GM12878 (cell line): ENCODE measurements at regions not wholly inside any gene's neighbourhood (a gene's known extent, or its start where the extent isn't known, plus 50 kb on each side); places are given as distances from the start of the nearest gene placed in this dataset.
A peak's percentile ranks its signal among the peaks of the same experiment; 100 is the strongest.

ENCODE experiments used
- ATAC-seq: fragments of 200-7000 bp; cut with Tn5 transposase; 3 replicates; pipeline ENCODE4 v1.9.1; 2020; ENCODE audit warnings: mild to moderate bottlenecking, moderate library complexity
- BruUV-seq: library from RNA; stranded (reverse); fragments of 400-500 nt; replicated peaks from 2 replicates; lab custom pipeline; 2021; lab: Mats Ljungman, UMichigan
- CTCF ChIA-PET: fragments of 300-600 bp; sonication (Branson Sonifier 250); formaldehyde crosslinking; extraction: SDS; loops from one replicate; lab custom pipeline; 2021; ENCODE audit warnings: inconsistent platforms; lab: Yijun Ruan, JAX
- POLR2A ChIA-PET: fragments of 350-600 bp; formaldehyde crosslinking; extraction: SDS; loops from one replicate; lab custom pipeline; 2021; ENCODE audit warnings: inconsistent platforms; lab: Charles Lee
- RAD21 ChIA-PET: fragments of 300-600 bp; sonication (Branson Sonifier 250); formaldehyde crosslinking; loops from one replicate; lab custom pipeline; 2023; ENCODE audit warnings: antibody characterized with exemption; ENCODE audit not compliant: unreplicated experiment; lab: Charles Lee
- SMC1A ChIA-PET: fragments of 300-600 bp; sonication (Branson Sonifier 250); formaldehyde crosslinking; loops from one replicate; lab custom pipeline; 2023; ENCODE audit not compliant: unreplicated experiment, uncharacterized antibody; lab: Charles Lee
- DNase-seq: peaks from one replicate; pipeline ENCODE4 v3.0.0-alpha.2; 2011; ENCODE audit warnings: low read depth, low spot score
- FAIRE-seq: peaks from 3 replicates; lab custom pipeline; 2011; peaks lifted over from hg19 to GRCh38; lab: Jason Lieb, UNC
- H2AFZ ChIP-seq: 2 replicates; pipeline ENCODE4 v1.6.0; 2011; ENCODE audit warnings: low read depth, low read length, control low read depth; ENCODE audit not compliant: control insufficient read depth
- H3K27ac ChIP-seq: 2 replicates; pipeline ENCODE4 v1.5.1; 2011; ENCODE audit warnings: control low read depth; ENCODE audit not compliant: control insufficient read depth, insufficient read depth
- H3K27me3 ChIP-seq, 2 experiments: replicated peaks in 1 of 2; 2 replicates each; pipeline versions ENCODE4 v1.6.0 to v1.6.1; 2011; ENCODE audit warnings: low read length in 1 of 2; ENCODE audit not compliant: control insufficient read depth in 2 of 2, insufficient read depth in 2 of 2
- H3K36me3 ChIP-seq, 2 experiments: 2 replicates each; pipeline ENCODE4 v1.5.1; 2011; ENCODE audit warnings: low read length in 1 of 2; ENCODE audit not compliant: control insufficient read depth in 2 of 2, insufficient read depth in 2 of 2
- H3K4me1 ChIP-seq: 2 replicates; pipeline ENCODE4 v1.6.1; 2011; ENCODE audit warnings: mild to moderate bottlenecking, low read length, moderate library complexity, mixed read lengths; ENCODE audit not compliant: control insufficient read depth, insufficient read depth
- H3K4me2 ChIP-seq: 2 replicates; pipeline ENCODE4 v1.6.0; 2011; ENCODE audit warnings: control low read depth; ENCODE audit not compliant: control insufficient read depth, insufficient read depth
- H3K4me3 ChIP-seq: fragments of 200-600 bp; sonication (generic); 2 replicates; pipeline ENCODE4 v1.5.1; 2016
- H3K79me2 ChIP-seq: 2 replicates; pipeline ENCODE4 v1.6.0; 2011; ENCODE audit warnings: low read length; ENCODE audit not compliant: control insufficient read depth, insufficient read depth
- H3K9ac ChIP-seq: 2 replicates; pipeline ENCODE4 v1.8.0; 2011; ENCODE audit warnings: low read length, control low read depth, mixed read lengths; ENCODE audit not compliant: control insufficient read depth, insufficient read depth
- H3K9me3 ChIP-seq: replicated peaks from 3 replicates; pipeline ENCODE4 v1.5.1; 2011; ENCODE audit warnings: mild to moderate bottlenecking, low read length; ENCODE audit not compliant: control insufficient read depth, insufficient read depth
- H4K20me1 ChIP-seq: 2 replicates; pipeline ENCODE4 v1.6.0; 2011; ENCODE audit not compliant: control insufficient read depth, insufficient read depth
- BHLHE40 ChIP-seq, 2 experiments: fragments of 450-650 bp in 1 of 2; IDR thresholded peaks; 2 replicates each; pipeline ENCODE4 v1.6.1; 2011 to 2017; ENCODE audit warnings: low read depth in 2 of 2, borderline replicate concordance in 1 of 2, improper control_type of control experiment in 1 of 2, low read length in 1 of 2, mild to moderate bottlenecking in 1 of 2
- ELK1 ChIP-seq: IDR thresholded peaks from 2 replicates; pipeline ENCODE4 v1.6.1; 2012; ENCODE audit warnings: low read depth, low read length, improper control_type of control experiment
- HDGF ChIP-seq: fragments of 450-650 bp; IDR thresholded peaks from 2 replicates; pipeline ENCODE4 v1.6.1; 2016; ENCODE audit warnings: antibody characterized with exemption
- KDM1A ChIP-seq: fragments of 200-600 bp; sonication (generic); IDR thresholded peaks from 2 replicates; pipeline ENCODE4 v1.6.1; 2016; ENCODE audit warnings: borderline replicate concordance
- NKRF ChIP-seq: fragments of 450-650 bp; conservative IDR thresholded peaks from 2 replicates; pipeline ENCODE4 v1.6.1; 2017; ENCODE audit warnings: mild to moderate bottlenecking, moderate library complexity
- NR2C1 ChIP-seq: fragments of 450-650 bp; IDR thresholded peaks from 2 replicates; pipeline ENCODE4 v1.6.1; 2017; ENCODE audit warnings: antibody characterized with exemption, mild to moderate bottlenecking, moderate library complexity
- PAX8 ChIP-seq: fragments of 450-650 bp; IDR thresholded peaks from 2 replicates; pipeline ENCODE4 v1.6.1; 2017; ENCODE audit warnings: mild to moderate bottlenecking, moderate library complexity
- PKNOX1 ChIP-seq: fragments of 450-650 bp; IDR thresholded peaks from 2 replicates; pipeline ENCODE4 v1.6.1; 2016; ENCODE audit warnings: mild to moderate bottlenecking
- RB1 ChIP-seq: fragments of 450-650 bp; formaldehyde crosslinking; IDR thresholded peaks from 2 replicates; pipeline ENCODE4 v1.6.1; 2017; ENCODE audit warnings: mild to moderate bottlenecking, borderline replicate concordance
- SPI1 ChIP-seq: IDR thresholded peaks from 2 replicates; pipeline ENCODE4 v1.6.1; 2011; ENCODE audit warnings: low read depth, mild to moderate bottlenecking, low read length, moderate library complexity, borderline replicate concordance; ENCODE audit not compliant: insufficient read depth
- SUZ12 ChIP-seq: fragments of 200-600 bp; sonication (generic); IDR thresholded peaks from one replicate; pipeline ENCODE4 v1.6.1; 2018; ENCODE audit warnings: antibody characterized with exemption, mild to moderate bottlenecking; ENCODE audit not compliant: unreplicated experiment
- TAF1 ChIP-seq: IDR thresholded peaks from 2 replicates; pipeline ENCODE4 v1.6.1; 2011; ENCODE audit warnings: mild to moderate bottlenecking, low read depth, low read length, borderline replicate concordance
- ZNF622 ChIP-seq: fragments of 450-650 bp; IDR thresholded peaks from 2 replicates; pipeline ENCODE4 v1.6.1; 2017; ENCODE audit warnings: mild to moderate bottlenecking, inconsistent platforms
- ZZZ3 ChIP-seq: IDR thresholded peaks from 2 replicates; pipeline ENCODE4 v1.6.1; 2011; ENCODE audit warnings: low read depth; ENCODE audit not compliant: control insufficient read depth, insufficient read length
- WGBS: methylation state at CpG from one replicate; pipeline ENCODE4 v1.1.6; 2016; ENCODE audit warnings: low lambda C conversion rate; ENCODE audit not compliant: insufficient replicate concordance, insufficient coverage; ENCODE audit errors: missing lambda C conversion rate; 5-methylcytosine and 5-hydroxymethylcytosine counted together
- in situ Hi-C: fragments of 300-500 bp; cut with MboI; formaldehyde crosslinking; loops from 9 replicates; pipeline ENCODE4 v1.14.3; 2018; ENCODE audit warnings: mixed read lengths
- intact Hi-C: fragments of 100-400 bp; cut with micrococcal nuclease; formaldehyde crosslinking; loops from one replicate; pipeline ENCODE4 v1.14.2; 2022; ENCODE audit not compliant: unreplicated experiment

- H3K9me3 ChIP-seq: no peaks in the 10 kb centered on the region
- FAIRE-seq (no peak), DNase-seq (no peak), ATAC-seq (peak; percentile 43; the same call in 2 of the 3 replicates)
- H3K27me3 ChIP-seq: no peaks in the 10 kb centered on the region
- in situ Hi-C loops (no loop called here), intact Hi-C loops (no loop called here)
- H3K9ac ChIP-seq: no peak overlapping the region
- no peaks in the 10 kb centered on the region for H3K4me1 ChIP-seq
- no peaks in the 10 kb centered on the region for H3K79me2 ChIP-seq
- H2AFZ ChIP-seq: no peak overlapping the region
- TF ChIP-seq SPI1: no peak
- H3K4me2 ChIP-seq: no peak overlapping the region
- 25% methylated on average over 3 of the region's 3 CpGs for WGBS
- no peak overlapping the region for H3K4me3 ChIP-seq
- no peak overlapping the region for H3K27ac ChIP-seq
- ChIA-PET SMC1A (interaction anchor here (0.6 to 1.2 kb wide), 2 partner anchors 51 to 879 kb away, joined by 3 to 4 read pairs; no protein-coding TSS in a partner anchor), POLR2A (no interaction called here), RAD21 (no interaction called here), CTCF (interaction anchor here (1.4 kb wide), 1 partner anchor 64 kb away, joined by 3 read pairs; no protein-coding TSS in a partner anchor)
- H3K36me3 ChIP-seq: no peaks in the 10 kb centered on the region
- no peaks in the 10 kb centered on the region for H4K20me1 ChIP-seq
- BruUV-seq: no TSS peak
These were observed 223.3 kb downstream of the NOL4 start for GRCh38 chr18:34001376-34001775.

- Histone ChIP-seq H3K9ac (no peak overlapping the region), H3K4me3 (no peak overlapping the region), H2AFZ (no peak overlapping the region), H3K27ac (no peak overlapping the region), H4K20me1 (no peaks in the 10 kb centered on the region), H3K4me1 (no peaks in the 10 kb centered on the region), H3K4me2 (no peak overlapping the region), H3K36me3 (no peaks in the 10 kb centered on the region), H3K9me3 (no peaks in the 10 kb centered on the region), H3K27me3 (no peaks in the 10 kb centered on the region), H3K79me2 (no peaks in the 10 kb centered on the region)
- ATAC-seq (no peak), FAIRE-seq (no peak), DNase-seq (no peak)
- ChIA-PET SMC1A (no interaction called here), RAD21 (no interaction called here), POLR2A (no interaction called here), CTCF (no interaction called here)
- intact Hi-C loops: no loop called here
- in situ Hi-C loops: no loop called here
- no TSS peak for BruUV-seq
- 3% methylated on average over 3 of the region's 3 CpGs for WGBS
- TF ChIP-seq PAX8 (no peak), ZZZ3 (no peak), SUZ12 (no peak), PKNOX1 (no peak), ZNF622 (no peak), NR2C1 (no peak), ELK1 (no peak), TAF1 (no peak), KDM1A (no peak), NKRF (no peak), RB1 (no peak), HDGF (no peak), BHLHE40 (IDR thresholded peaks at IDR 0.05; ENCODE audit: borderline replicate concordance in 1 of 2, low read depth in 2 of 2, low read length in 1 of 2) (no peak)
These were observed 237.5 kb downstream of the NOL4 start for GRCh38 chr18:33987206-33987605.
